SK-N-SH (cell line): ENCODE measurements at regions not wholly inside any gene's neighbourhood (a gene's known extent, or its start where the extent isn't known, plus 50 kb on each side); places are given as distances from the start of the nearest gene placed in this dataset.

Experiments used
- CTCF ChIA-PET: fragments of 300-600, 350-600 bp; formaldehyde crosslinking; extraction: SDS; loops from one replicate; lab custom pipeline; 2021; lab: Yijun Ruan, JAX
- POLR2A ChIA-PET: fragments of 350-600 bp; sonication (Branson Sonifier 250); formaldehyde crosslinking; extraction: SDS; loops from one replicate; lab custom pipeline; 2020; ENCODE audit warnings: antibody characterized with exemption, inconsistent platforms; lab: Yijun Ruan, JAX
- DNase-seq: peaks from one replicate; pipeline ENCODE4 v3.0.0; 2012
- H2AFZ ChIP-seq: fragments of 200-600 bp; sonication (generic); 2 replicates; pipeline ENCODE4 v1.8.1; 2016; ENCODE audit warnings: antibody characterized with exemption, mild to moderate bottlenecking, low read depth
- H3F3A ChIP-seq: fragments of 200-600 bp; sonication (generic); replicated peaks from 2 replicates; pipeline ENCODE3; 2016; ENCODE audit warnings: antibody characterized with exemption, mild to moderate bottlenecking; ENCODE audit not compliant: insufficient read depth
- H3K27ac ChIP-seq, 2 experiments: fragments of 200-500 bp in 1 of 2; fragments of 200-600 bp in 1 of 2; sonication (Bioruptor generic) in 1 of 2; sonication (generic), shearing (Covaris generic) in 1 of 2; 2 replicates each; pipeline versions ENCODE4 v1.5.1 to v1.6.1; 2014 to 2016; ENCODE audit warnings: low read depth in 2 of 2, inconsistent platforms in 1 of 2, low read length in 1 of 2, mild to moderate bottlenecking in 1 of 2, mixed read lengths in 1 of 2
- H3K27me3 ChIP-seq: fragments of 200-600 bp; sonication (generic), shearing (Covaris generic); 2 replicates; pipeline ENCODE4 v1.6.1; 2016; ENCODE audit warnings: mixed run types; ENCODE audit not compliant: insufficient read depth
- H3K36me3 ChIP-seq, 2 experiments: fragments of 200-500 bp in 1 of 2; fragments of 200-600 bp in 1 of 2; sonication (Bioruptor generic) in 1 of 2; sonication (generic) in 1 of 2; replicated peaks in 1 of 2; 2 replicates each; pipeline versions ENCODE3 to v1.5.1; 2014 to 2016; ENCODE audit warnings: low read length in 1 of 2, mild to moderate bottlenecking in 1 of 2; ENCODE audit not compliant: insufficient read depth in 2 of 2, control insufficient read depth in 1 of 2
- H3K4me1 ChIP-seq, 2 experiments: fragments of 200-500 bp in 1 of 2; fragments of 200-600 bp in 1 of 2; sonication (Bioruptor generic) in 1 of 2; sonication (generic), shearing (Covaris generic) in 1 of 2; 2 replicates each; pipeline versions ENCODE4 v1.5.1 to v1.6.1; 2014 to 2016; ENCODE audit warnings: low read depth in 1 of 2, low read length in 1 of 2, mixed run types in 1 of 2; ENCODE audit not compliant: insufficient read depth in 2 of 2, control insufficient read depth in 1 of 2
- H3K4me2 ChIP-seq: fragments of 200-600 bp; sonication (generic), shearing (Covaris generic); 2 replicates; pipeline ENCODE4 v1.6.1; 2017; ENCODE audit warnings: mixed run types
- H3K4me3 ChIP-seq, 2 experiments: fragments of 200-500 bp in 1 of 2; fragments of 200-600 bp in 1 of 2; sonication (Bioruptor generic) in 1 of 2; sonication (generic), shearing (Covaris generic) in 1 of 2; 2 replicates each; pipeline versions ENCODE4 v1.5.1 to v1.8.1; 2014 to 2016; ENCODE audit warnings: low read depth in 2 of 2, inconsistent platforms in 1 of 2, low read length in 1 of 2, mild to moderate bottlenecking in 1 of 2, mixed read lengths in 1 of 2, moderate library complexity in 1 of 2
- H3K79me2 ChIP-seq: fragments of 200-600 bp; sonication (generic); 2 replicates; pipeline ENCODE4 v1.8.1; 2017; ENCODE audit warnings: mild to moderate bottlenecking; ENCODE audit not compliant: insufficient read depth
- H3K9ac ChIP-seq: fragments of 200-600 bp; sonication (generic); 2 replicates; pipeline ENCODE4 v1.6.1; 2017; ENCODE audit warnings: mixed run types
- H3K9me2 ChIP-seq: fragments of 200-600 bp; sonication (generic); 2 replicates; pipeline ENCODE4 v1.6.1; 2017; ENCODE audit warnings: mixed run types
- H3K9me3 ChIP-seq: fragments of 200-600 bp; sonication (generic); 2 replicates; pipeline ENCODE4 v1.6.1; 2017; ENCODE audit warnings: mixed run types, mild to moderate bottlenecking, moderate library complexity
- H4K20me1 ChIP-seq: fragments of 200-600 bp; sonication (generic); 2 replicates; pipeline ENCODE4 v1.6.1; 2017; ENCODE audit warnings: mild to moderate bottlenecking, mixed run types; ENCODE audit not compliant: insufficient read depth
- ELF1 ChIP-seq: IDR thresholded peaks from 2 replicates; pipeline ENCODE4 v1.4.0; 2012
- EZH2phosphoT487 ChIP-seq: fragments of 200-600 bp; sonication (generic); IDR thresholded peaks from 2 replicates; pipeline ENCODE4 v1.6.1; 2017; ENCODE audit warnings: low read depth, mixed run types, mild to moderate bottlenecking, antibody characterized with exemption, moderate library complexity, borderline replicate concordance
- FOXM1 ChIP-seq: IDR thresholded peaks from 2 replicates; pipeline ENCODE4 v1.4.0; 2012; ENCODE audit warnings: low read depth, mild to moderate bottlenecking
- GABPA ChIP-seq: IDR thresholded peaks from 2 replicates; pipeline ENCODE4 v1.4.0; 2012; ENCODE audit warnings: low read depth, mild to moderate bottlenecking
- IRF3 ChIP-seq: fragments of 150-350 bp; IDR thresholded peaks from 2 replicates; pipeline ENCODE4 v1.6.1; 2016; ENCODE audit warnings: mild to moderate bottlenecking, low read depth, low read length
- MEF2A ChIP-seq: IDR thresholded peaks from 2 replicates; pipeline ENCODE4 v1.4.0; 2012; ENCODE audit warnings: low read depth, borderline replicate concordance
- NFIC ChIP-seq: IDR thresholded peaks from 2 replicates; pipeline ENCODE4 v1.4.0; 2012; ENCODE audit warnings: borderline replicate concordance
- NRF1 ChIP-seq: IDR thresholded peaks from 2 replicates; pipeline ENCODE4 v1.6.1; 2012; ENCODE audit warnings: low read depth, mild to moderate bottlenecking, low read length
- POLR2AphosphoS5 ChIP-seq: IDR thresholded peaks from 2 replicates; pipeline ENCODE4 v1.6.1; 2012; ENCODE audit warnings: low read depth, low read length
- RCOR1 ChIP-seq: fragments of 150-350 bp; IDR thresholded peaks from 2 replicates; pipeline ENCODE4 v1.6.1; 2017; ENCODE audit warnings: antibody characterized with exemption, low read length
- REST ChIP-seq: IDR thresholded peaks from 2 replicates; pipeline ENCODE4 v1.6.1; 2012; ENCODE audit warnings: mild to moderate bottlenecking, low read depth, low read length, moderate library complexity
- RFX5 ChIP-seq: IDR thresholded peaks from 2 replicates; pipeline ENCODE4 v1.6.1; 2012; ENCODE audit warnings: mild to moderate bottlenecking, improper control_type of control experiment, low read length
- RXRA ChIP-seq: IDR thresholded peaks from 2 replicates; pipeline ENCODE4 v1.4.0; 2012; ENCODE audit warnings: low read depth, mild to moderate bottlenecking, borderline replicate concordance
- SMC3 ChIP-seq: IDR thresholded peaks from 2 replicates; pipeline ENCODE4 v1.6.1; 2012; ENCODE audit warnings: low read depth, low read length, improper control_type of control experiment
- TAF1 ChIP-seq: IDR thresholded peaks from 2 replicates; pipeline ENCODE4 v1.6.1; 2012; ENCODE audit warnings: low read depth, mild to moderate bottlenecking, low read length, moderate library complexity, borderline replicate concordance
- TEAD4 ChIP-seq: IDR thresholded peaks from 2 replicates; pipeline ENCODE4 v1.4.0; 2012; ENCODE audit warnings: mild to moderate bottlenecking, borderline replicate concordance; ENCODE audit not compliant: insufficient read depth
- USF1 ChIP-seq: IDR thresholded peaks from 2 replicates; pipeline ENCODE4 v1.4.0; 2012; ENCODE audit warnings: low read depth, borderline replicate concordance
- WGBS: methylation state at CpG from one replicate; pipeline ENCODE4 v1.1.6; 2017; ENCODE audit warnings: low lambda C conversion rate; 5-methylcytosine and 5-hydroxymethylcytosine counted together
- TF ChIP-seq, protein P1 (sequence below): fragments of 150-350 bp; IDR thresholded peaks from 2 replicates; pipeline ENCODE4 v1.6.1; 2017; ENCODE audit warnings: antibody characterized with exemption, low read length, low read depth, borderline replicate concordance
- TF ChIP-seq, protein P2 (sequence below): IDR thresholded peaks from 2 replicates; pipeline ENCODE4; 2012

- Histone ChIP-seq H3F3A (no peaks in the 10 kb centered on the region), H3K27me3 (no peaks in the 10 kb centered on the region), H3K4me2 (no peak overlapping the region), H4K20me1 (no peaks in the 10 kb centered on the region), H3K4me3 (no peak overlapping the region), H3K9me2 (no peaks in the 10 kb centered on the region), H3K27ac (no peak overlapping the region), H3K9me3 (no peaks in the 10 kb centered on the region), H3K79me2 (no peaks in the 10 kb centered on the region), H3K4me1 (peaks cover 0 to 12% of the 10 kb centered on the region in 2 experiments; a peak in 1 of 4 replicates), H2AFZ (no peak overlapping the region), H3K36me3 (no peaks in the 10 kb centered on the region), H3K9ac (no peak overlapping the region)
- ChIA-PET POLR2A (no interaction called here), CTCF (no interaction called here)
- TF ChIP-seq IRF3 (no peak), USF1 (no peak), POLR2AphosphoS5 (no peak), ELF1 (no peak), FOXM1 (no peak), NFIC (no peak), RXRA (no peak), RCOR1 (no peak), TEAD4 (no peak), GABPA (no peak), RFX5 (no peak)
- TF ChIP-seq, protein P1, sequence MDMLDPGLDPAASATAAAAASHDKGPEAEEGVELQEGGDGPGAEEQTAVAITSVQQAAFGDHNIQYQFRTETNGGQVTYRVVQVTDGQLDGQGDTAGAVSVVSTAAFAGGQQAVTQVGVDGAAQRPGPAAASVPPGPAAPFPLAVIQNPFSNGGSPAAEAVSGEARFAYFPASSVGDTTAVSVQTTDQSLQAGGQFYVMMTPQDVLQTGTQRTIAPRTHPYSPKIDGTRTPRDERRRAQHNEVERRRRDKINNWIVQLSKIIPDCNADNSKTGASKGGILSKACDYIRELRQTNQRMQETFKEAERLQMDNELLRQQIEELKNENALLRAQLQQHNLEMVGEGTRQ = no peak
- TF ChIP-seq, protein P2, sequence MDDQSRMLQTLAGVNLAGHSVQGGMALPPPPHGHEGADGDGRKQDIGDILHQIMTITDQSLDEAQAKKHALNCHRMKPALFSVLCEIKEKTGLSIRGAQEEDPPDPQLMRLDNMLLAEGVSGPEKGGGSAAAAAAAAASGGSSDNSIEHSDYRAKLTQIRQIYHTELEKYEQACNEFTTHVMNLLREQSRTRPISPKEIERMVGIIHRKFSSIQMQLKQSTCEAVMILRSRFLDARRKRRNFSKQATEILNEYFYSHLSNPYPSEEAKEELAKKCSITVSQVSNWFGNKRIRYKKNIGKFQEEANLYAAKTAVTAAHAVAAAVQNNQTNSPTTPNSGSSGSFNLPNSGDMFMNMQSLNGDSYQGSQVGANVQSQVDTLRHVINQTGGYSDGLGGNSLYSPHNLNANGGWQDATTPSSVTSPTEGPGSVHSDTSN = no peak
- DNase-seq = no peak
- 56% methylated on average over 1 of the region's 1 CpG for WGBS
Measured at GRCh38 chr11:37512156-37512780, 914.2 kb upstream of the RAG2 start.

GRCh38 chr11:37511425-37511933 is 913.4 kb upstream of the RAG2 start:
- no peak overlapping the region for H2AFZ ChIP-seq
- CTCF ChIA-PET = no interaction called here
- no peak overlapping the region for H3K27ac ChIP-seq
- TF ChIP-seq RCOR1 (no peak), NRF1 (no peak), MEF2A (no peak), TAF1 (no peak), SMC3 (no peak), REST (no peak), ELF1 (no peak), EZH2phosphoT487 (no peak)
- TF ChIP-seq, protein P1 = no peak

More at GRCh38 chr11:37511425-37511933, 913.4 kb upstream of the RAG2 start:
- Histone ChIP-seq H3K4me2 (no peak overlapping the region), H3K9ac (no peak overlapping the region), H3K9me3 (no peaks in the 10 kb centered on the region), H3K79me2 (no peaks in the 10 kb centered on the region), H3K9me2 (no peaks in the 10 kb centered on the region), H3K4me1 (peaks cover 0 to 12% of the 10 kb centered on the region in 2 experiments; a peak in 1 of 4 replicates), H3F3A (no peaks in the 10 kb centered on the region), H3K27me3 (no peaks in the 10 kb centered on the region), H3K4me3 (no peak overlapping the region), H3K36me3 (no peaks in the 10 kb centered on the region), H4K20me1 (no peaks in the 10 kb centered on the region)
- DNase-seq = no peak
- POLR2A ChIA-PET = no interaction called here
- 50% methylated on average over 1 of the region's 1 CpG for WGBS
